CD4-positive, alpha-beta T cell (primary cell): ENCODE measurements at regions not wholly inside any gene's neighbourhood (a gene's known extent, or its start where the extent isn't known, plus 50 kb on each side); places are given as distances from the start of the nearest gene placed in this dataset.

ENCODE experiments used
- ATAC-seq: fragments of 200-7000 bp; cut with Tn5 transposase; one replicate; pipeline ENCODE4 v1.10.0; 2022; ENCODE audit warnings: mild to moderate bottlenecking; ENCODE audit not compliant: poor library complexity
- CTCF ChIA-PET: fragments of 350-600 bp; sonication (Branson Sonifier 250); formaldehyde crosslinking; loops from one replicate; lab custom pipeline; 2021; ENCODE audit warnings: antibody characterized with exemption, inconsistent platforms; lab: Charles Lee
- POLR2A ChIA-PET: fragments of 350-600 bp; sonication (Branson Sonifier 250); formaldehyde crosslinking; loops from one replicate; lab custom pipeline; 2021; ENCODE audit warnings: antibody characterized with exemption, inconsistent platforms; lab: Charles Lee
- DNase-seq, 14 experiments: peaks; one replicate each; pipeline ENCODE4 v3.0.0-alpha.2; 2013 to 2020; ENCODE audit warnings: mixed read lengths in 2 of 14
- H3K27ac ChIP-seq, 2 donors: one replicate each; pipeline versions ENCODE4 v1.5.1 to v1.7.0; 2013; ENCODE audit warnings: low read length in 2 of 2, low read depth in 1 of 2, mild to moderate bottlenecking in 1 of 2
- H3K27me3 ChIP-seq, 2 experiments: 1 replicate in 1 of 2; 2 replicates in 1 of 2; pipeline versions ENCODE4 v1.6.1 to v1.7.0; 2013; ENCODE audit warnings: low read length in 2 of 2, control low read depth in 1 of 2, mild to moderate bottlenecking in 1 of 2, moderate library complexity in 1 of 2; ENCODE audit not compliant: insufficient read depth in 2 of 2, control insufficient read depth in 1 of 2
- H3K36me3 ChIP-seq: one replicate; pipeline ENCODE4 v1.6.1; 2013; ENCODE audit warnings: low read length, control low read depth; ENCODE audit not compliant: insufficient read depth
- H3K4me1 ChIP-seq: one replicate; pipeline ENCODE4 v1.6.1; 2013; ENCODE audit warnings: low read length, control low read depth; ENCODE audit not compliant: insufficient read depth
- H3K4me3 ChIP-seq: one replicate; pipeline ENCODE4 v1.5.1; 2013; ENCODE audit warnings: mild to moderate bottlenecking, low read length, moderate library complexity
- H3K9me3 ChIP-seq, 2 experiments: 1 replicate in 1 of 2; 2 replicates in 1 of 2; pipeline versions ENCODE4 v1.6.1 to v1.7.0; 2013; ENCODE audit warnings: low read length in 2 of 2, mild to moderate bottlenecking in 2 of 2, control low read depth in 1 of 2, moderate library complexity in 1 of 2; ENCODE audit not compliant: control insufficient read depth in 1 of 2, insufficient read depth in 1 of 2
- H3K27ac Mint-ChIP-seq: one replicate; pipeline ENCODE4 v1.8.0; 2020; ENCODE audit warnings: mixed read lengths
- H3K27me3 Mint-ChIP-seq: one replicate; pipeline ENCODE4 v1.8.0; 2021; ENCODE audit warnings: mixed read lengths
- H3K36me3 Mint-ChIP-seq: one replicate; pipeline ENCODE4 v1.8.0; 2021; ENCODE audit warnings: low read depth, mixed read lengths
- H3K4me1 Mint-ChIP-seq: one replicate; pipeline ENCODE4 v1.8.0; 2021; ENCODE audit warnings: low read depth, mixed read lengths
- H3K4me3 Mint-ChIP-seq: one replicate; pipeline ENCODE4 v1.8.0; 2020; ENCODE audit warnings: mild to moderate bottlenecking, mixed read lengths
- H3K9me3 Mint-ChIP-seq: one replicate; pipeline ENCODE4 v1.8.0; 2020; ENCODE audit warnings: mixed read lengths
- intact Hi-C, 2 experiments: fragments of 100-400 bp; cut with DNase I in 1 of 2; cut with micrococcal nuclease in 1 of 2; formaldehyde crosslinking; loops; one replicate each; pipeline versions ENCODE4 v1.15.1 to v1.9.0; 2023 to 2025; cut with DNase I, micrococcal nuclease
- TF ChIP-seq, protein P1 (sequence below): fragments of 200-600 bp; IDR thresholded peaks from one replicate; pipeline ENCODE4 v1.8.0; 2022; ENCODE audit warnings: antibody characterized with exemption, mild to moderate bottlenecking

- CTCF ChIA-PET: no interaction called here
- no peaks in the 10 kb centered on the region for H3K27me3 Mint-ChIP-seq
- intact Hi-C loops: no loop called here
- H3K4me1 ChIP-seq: no peaks in the 10 kb centered on the region
- no peak overlapping the region for H3K27ac Mint-ChIP-seq
- POLR2A ChIA-PET: no interaction called here
- peaks cover 2% of the 10 kb centered on the region for H3K9me3 Mint-ChIP-seq
- no peak overlapping the region for H3K4me3 Mint-ChIP-seq
- TF ChIP-seq, protein P1, sequence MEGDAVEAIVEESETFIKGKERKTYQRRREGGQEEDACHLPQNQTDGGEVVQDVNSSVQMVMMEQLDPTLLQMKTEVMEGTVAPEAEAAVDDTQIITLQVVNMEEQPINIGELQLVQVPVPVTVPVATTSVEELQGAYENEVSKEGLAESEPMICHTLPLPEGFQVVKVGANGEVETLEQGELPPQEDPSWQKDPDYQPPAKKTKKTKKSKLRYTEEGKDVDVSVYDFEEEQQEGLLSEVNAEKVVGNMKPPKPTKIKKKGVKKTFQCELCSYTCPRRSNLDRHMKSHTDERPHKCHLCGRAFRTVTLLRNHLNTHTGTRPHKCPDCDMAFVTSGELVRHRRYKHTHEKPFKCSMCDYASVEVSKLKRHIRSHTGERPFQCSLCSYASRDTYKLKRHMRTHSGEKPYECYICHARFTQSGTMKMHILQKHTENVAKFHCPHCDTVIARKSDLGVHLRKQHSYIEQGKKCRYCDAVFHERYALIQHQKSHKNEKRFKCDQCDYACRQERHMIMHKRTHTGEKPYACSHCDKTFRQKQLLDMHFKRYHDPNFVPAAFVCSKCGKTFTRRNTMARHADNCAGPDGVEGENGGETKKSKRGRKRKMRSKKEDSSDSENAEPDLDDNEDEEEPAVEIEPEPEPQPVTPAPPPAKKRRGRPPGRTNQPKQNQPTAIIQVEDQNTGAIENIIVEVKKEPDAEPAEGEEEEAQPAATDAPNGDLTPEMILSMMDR: no peak
- ATAC-seq: no peak
- H3K36me3 Mint-ChIP-seq: no peaks in the 10 kb centered on the region
- peaks cover 0 to 12% of the 10 kb centered on the region in 2 experiments for H3K9me3 ChIP-seq
- no peaks in the 10 kb centered on the region for H3K4me1 Mint-ChIP-seq
- no peaks in the 10 kb centered on the region for H3K27me3 ChIP-seq
- no peaks in the 10 kb centered on the region for H3K36me3 ChIP-seq
- no peak overlapping the region for H3K4me3 ChIP-seq
- no peak overlapping the region for H3K27ac ChIP-seq
- no peak for DNase-seq
These were observed 154.4 kb downstream of the BMP2 start for GRCh38 chr20:6921717-6922386.

GRCh38 chr20:6924681-6925080, 157.2 kb downstream of the BMP2 start:
- TF ChIP-seq, protein P1: no peak
- CTCF ChIA-PET: no interaction called here
- H3K27me3 ChIP-seq: no peaks in the 10 kb centered on the region
- intact Hi-C loops: no loop called here
- no peaks in the 10 kb centered on the region for H3K4me1 ChIP-seq
- H3K36me3 Mint-ChIP-seq: no peaks in the 10 kb centered on the region
- no peak for DNase-seq
- no peaks in the 10 kb centered on the region for H3K9me3 Mint-ChIP-seq
- peaks cover 0 to 14% of the 10 kb centered on the region in 2 experiments for H3K9me3 ChIP-seq
- no peaks in the 10 kb centered on the region for H3K36me3 ChIP-seq
- no peaks in the 10 kb centered on the region for H3K27me3 Mint-ChIP-seq
- no peak for ATAC-seq
- H3K4me1 Mint-ChIP-seq: no peaks in the 10 kb centered on the region
- no peak overlapping the region for H3K4me3 ChIP-seq
- POLR2A ChIA-PET: no interaction called here
- H3K4me3 Mint-ChIP-seq: no peak overlapping the region
- no peak overlapping the region for H3K27ac ChIP-seq
- no peak overlapping the region for H3K27ac Mint-ChIP-seq

GRCh38 chr20:6925744-6926278, 158.3 kb downstream of the BMP2 start:
- Mint-ChIP-seq H3K27me3 (no peaks in the 10 kb centered on the region), H3K9me3 (peaks cover 4% of the 10 kb centered on the region), H3K36me3 (no peaks in the 10 kb centered on the region), H3K27ac (no peak overlapping the region), H3K4me1 (no peaks in the 10 kb centered on the region), H3K4me3 (no peak overlapping the region)
- intact Hi-C loops: no loop called here
- no peak overlapping the region for H3K4me3 ChIP-seq
- CTCF ChIA-PET: no interaction called here
- H3K27ac ChIP-seq: no peak overlapping the region
- POLR2A ChIA-PET: no interaction called here
- DNase-seq (no peak), ATAC-seq (no peak)
- peaks cover 0 to 14% of the 10 kb centered on the region in 2 experiments for H3K9me3 ChIP-seq
- TF ChIP-seq, protein P1: no peak
- H3K27me3 ChIP-seq: no peaks in the 10 kb centered on the region
- H3K4me1 ChIP-seq: no peaks in the 10 kb centered on the region
- H3K36me3 ChIP-seq: no peaks in the 10 kb centered on the region
